Neural cell (in vitro differentiated cells): ENCODE measurements at regions not wholly inside any gene's neighbourhood (a gene's known extent, or its start where the extent isn't known, plus 50 kb on each side); places are given as distances from the start of the nearest gene placed in this dataset.

ENCODE experiments used
- H2AFZ ChIP-seq: fragments of 200-600, 300-800 bp; sonication (generic), shearing (Covaris generic); 2 replicates; pipeline ENCODE4 v1.6.0; 2014; ENCODE audit warnings: low read depth, mild to moderate bottlenecking, antibody characterized with exemption, low read length, moderate library complexity
- H3F3A ChIP-seq: fragments of 200-600 bp; shearing (Covaris generic); 2 replicates; pipeline ENCODE4 v1.6.1; 2016; ENCODE audit warnings: mild to moderate bottlenecking, moderate library complexity, mixed read lengths, antibody characterized with exemption, low read length; ENCODE audit not compliant: insufficient read depth, poor library complexity, severe bottlenecking
- H3K27ac ChIP-seq: fragments of 200-600, 300-800 bp; sonication (generic), shearing (Covaris generic); 2 replicates; pipeline ENCODE4 v1.5.1; 2014; ENCODE audit warnings: mild to moderate bottlenecking, low read length, moderate library complexity
- H3K27me3 ChIP-seq: fragments of 300-800, 200-600 bp; sonication (generic), shearing (Covaris generic); 2 replicates; pipeline ENCODE4 v1.6.0; 2014; ENCODE audit warnings: mild to moderate bottlenecking, low read depth, low read length, moderate library complexity; ENCODE audit not compliant: insufficient read depth
- H3K36me3 ChIP-seq: fragments of 300-800, 200-600 bp; sonication (generic), shearing (Covaris generic); 2 replicates; pipeline ENCODE4 v1.5.1; 2014; ENCODE audit warnings: mild to moderate bottlenecking, antibody characterized with exemption, low read length, moderate library complexity; ENCODE audit not compliant: insufficient read depth
- H3K4me2 ChIP-seq: fragments of 300-800, 200-600 bp; sonication (generic), shearing (Covaris generic); 2 replicates; pipeline ENCODE4 v1.6.0; 2014; ENCODE audit warnings: mild to moderate bottlenecking, low read length
- H3K4me3 ChIP-seq: fragments of 300-800, 200-600 bp; sonication (generic), shearing (Covaris generic); 2 replicates; pipeline ENCODE4 v1.5.1; 2014; ENCODE audit warnings: mild to moderate bottlenecking, low read length, moderate library complexity
- H3K79me2 ChIP-seq: fragments of 200-600 bp; shearing (Covaris generic); replicated peaks from 2 replicates; pipeline ENCODE4 v1.6.0; 2014; ENCODE audit warnings: mild to moderate bottlenecking, low read length, moderate library complexity; ENCODE audit not compliant: insufficient read depth
- H3K9ac ChIP-seq: fragments of 300-800, 200-600 bp; sonication (generic), shearing (Covaris generic); 2 replicates; pipeline ENCODE4 v1.6.1; 2016; ENCODE audit warnings: mild to moderate bottlenecking, low read length, mixed read lengths
- H3K9me2 ChIP-seq: fragments of 200-600 bp; shearing (Covaris generic); 2 replicates; pipeline ENCODE4 v1.6.1; 2016; ENCODE audit warnings: mild to moderate bottlenecking, low read length, mixed read lengths; ENCODE audit not compliant: insufficient read depth
- H3K9me3 ChIP-seq: fragments of 200-600, 300-800 bp; sonication (generic), shearing (Covaris generic); 2 replicates; pipeline ENCODE4 v1.6.1; 2016; ENCODE audit warnings: mild to moderate bottlenecking, mixed run types, low read length, moderate library complexity, mixed read lengths
- H4K20me1 ChIP-seq: fragments of 200-600 bp; shearing (Covaris generic); 2 replicates; pipeline ENCODE4 v1.6.1; 2016; ENCODE audit warnings: mild to moderate bottlenecking, mixed run types; ENCODE audit not compliant: insufficient read depth
- CTCF ChIP-seq: fragments of 450-650 bp; IDR thresholded peaks from 2 replicates; pipeline ENCODE4 v1.5.1; 2014; ENCODE audit warnings: antibody characterized with exemption, mild to moderate bottlenecking, moderate library complexity; ENCODE audit not compliant: poor library complexity, severe bottlenecking
- EP300 ChIP-seq: fragments of 450-650 bp; conservative IDR thresholded peaks from 2 replicates; pipeline ENCODE4 v1.6.1; 2014; ENCODE audit warnings: antibody characterized with exemption, mild to moderate bottlenecking, moderate library complexity; ENCODE audit not compliant: poor library complexity, severe bottlenecking
- EZH2 ChIP-seq: fragments of 200-600, 300-800 bp; shearing (Covaris generic), sonication (generic); IDR thresholded peaks from 2 replicates; pipeline ENCODE4 v1.6.1; 2014; ENCODE audit warnings: antibody characterized with exemption, low read length, borderline replicate concordance, mild to moderate bottlenecking; ENCODE audit not compliant: insufficient read depth, poor library complexity, severe bottlenecking
- MXI1 ChIP-seq: fragments of 450-650 bp; conservative IDR thresholded peaks from 2 replicates; pipeline ENCODE4 v1.6.1; 2014; ENCODE audit warnings: antibody characterized with exemption, mild to moderate bottlenecking; ENCODE audit not compliant: poor library complexity, severe bottlenecking
- POLR2AphosphoS5 ChIP-seq: IDR thresholded peaks from 2 replicates; pipeline ENCODE4 v1.6.1; 2012
- RAD21 ChIP-seq: fragments of 450-650 bp; conservative IDR thresholded peaks from 2 replicates; pipeline ENCODE4 v1.6.1; 2014; ENCODE audit warnings: antibody characterized with exemption, mild to moderate bottlenecking, moderate library complexity
- REST ChIP-seq: IDR thresholded peaks from 2 replicates; pipeline ENCODE4 v1.6.1; 2012; ENCODE audit warnings: borderline replicate concordance
- SMC3 ChIP-seq: fragments of 450-650 bp; conservative IDR thresholded peaks from 2 replicates; pipeline ENCODE4 v1.6.1; 2014; ENCODE audit warnings: antibody characterized with exemption, mild to moderate bottlenecking, moderate library complexity; ENCODE audit not compliant: poor library complexity
- TAF1 ChIP-seq: IDR thresholded peaks from 2 replicates; pipeline ENCODE4 v1.6.1; 2012; ENCODE audit warnings: low read depth

GRCh38 chr16:80887062-80887461, 82.7 kb upstream of the CDYL2 start:
- Histone ChIP-seq H3K9ac (no peak overlapping the region), H3K27ac (no peak overlapping the region), H3K9me2 (no peaks in the 10 kb centered on the region), H3K36me3 (no peaks in the 10 kb centered on the region), H3F3A (no peaks in the 10 kb centered on the region), H4K20me1 (no peaks in the 10 kb centered on the region), H3K79me2 (no peaks in the 10 kb centered on the region), H2AFZ (no peak overlapping the region), H3K27me3 (no peaks in the 10 kb centered on the region), H3K9me3 (no peaks in the 10 kb centered on the region), H3K4me2 (no peak overlapping the region), H3K4me3 (no peak overlapping the region)
- TF ChIP-seq RAD21 (no peak), POLR2AphosphoS5 (no peak), MXI1 (no peak)

GRCh38 chr16:80883816-80884215, 79.4 kb upstream of the CDYL2 start:
- Histone ChIP-seq H3K4me2 (no peak overlapping the region), H2AFZ (no peak overlapping the region), H3K9me2 (no peaks in the 10 kb centered on the region), H3K36me3 (no peaks in the 10 kb centered on the region), H3K9ac (no peak overlapping the region), H3F3A (no peaks in the 10 kb centered on the region), H3K79me2 (no peaks in the 10 kb centered on the region), H3K27me3 (no peaks in the 10 kb centered on the region), H3K4me3 (no peak overlapping the region), H4K20me1 (no peaks in the 10 kb centered on the region), H3K9me3 (no peaks in the 10 kb centered on the region), H3K27ac (no peak overlapping the region)
- TF ChIP-seq RAD21 (no peak), POLR2AphosphoS5 (no peak), CTCF (no peak), EP300 (no peak), SMC3 (no peak), EZH2 (no peak), MXI1 (no peak), TAF1 (no peak), REST (no peak)

- Histone ChIP-seq H4K20me1 (no peaks in the 10 kb centered on the region), H3K27me3 (no peaks in the 10 kb centered on the region), H3K4me3 (no peak overlapping the region), H3K9me2 (no peaks in the 10 kb centered on the region), H3F3A (no peaks in the 10 kb centered on the region), H2AFZ (no peak overlapping the region), H3K9me3 (no peaks in the 10 kb centered on the region), H3K4me2 (no peak overlapping the region), H3K27ac (no peak overlapping the region), H3K36me3 (no peaks in the 10 kb centered on the region), H3K9ac (no peak overlapping the region), H3K79me2 (no peaks in the 10 kb centered on the region)
- TF ChIP-seq MXI1 (no peak), SMC3 (no peak), EZH2 (no peak), EP300 (no peak), REST (no peak), CTCF (no peak), RAD21 (no peak)
Measured at GRCh38 chr16:80883159-80883642, 78.8 kb upstream of the CDYL2 start.
